DND-41 (cell line): ENCODE measurements at regions not wholly inside any gene's neighbourhood (a gene's known extent, or its start where the extent isn't known, plus 50 kb on each side); places are given as distances from the start of the nearest gene placed in this dataset.

Source experiments
- ATAC-seq: fragments of 200-7000 bp; cut with Tn5 transposase; 3 replicates; pipeline ENCODE4 v1.9.1; 2021; ENCODE audit warnings: low read depth; ENCODE audit not compliant: insufficient read depth
- DNase-seq: peaks from one replicate; pipeline ENCODE4 v3.0.0-alpha.2; 2020
- H2AFZ ChIP-seq: 2 replicates; pipeline ENCODE4 v1.6.0; 2012; ENCODE audit warnings: low read depth, low read length
- H3K27ac ChIP-seq: 2 replicates; pipeline ENCODE4 v1.5.1; 2012; ENCODE audit warnings: low read length, inconsistent platforms
- H3K27me3 ChIP-seq: fragments of 200-600 bp; sonication (generic); 2 replicates; pipeline ENCODE4 v1.6.0; 2012; ENCODE audit warnings: low read length, mild to moderate bottlenecking, inconsistent platforms; ENCODE audit not compliant: insufficient read depth, poor library complexity
- H3K36me3 ChIP-seq: 2 replicates; pipeline ENCODE4 v1.5.1; 2012; ENCODE audit warnings: low read length, inconsistent platforms; ENCODE audit not compliant: insufficient read depth
- H3K4me1 ChIP-seq: 2 replicates; pipeline ENCODE4 v1.5.1; 2012; ENCODE audit warnings: mild to moderate bottlenecking, low read length; ENCODE audit not compliant: insufficient read depth
- H3K4me2 ChIP-seq: 2 replicates; pipeline ENCODE4 v1.6.0; 2012; ENCODE audit warnings: mild to moderate bottlenecking, moderate library complexity, low read length, inconsistent platforms; ENCODE audit not compliant: insufficient read depth
- H3K4me3 ChIP-seq, 2 experiments: fragments of 200-600 bp in 1 of 2; shearing (Covaris generic) in 1 of 2; 2 replicates each; pipeline ENCODE4 v1.5.1; 2012 to 2016; ENCODE audit warnings: inconsistent platforms in 2 of 2, low read length in 2 of 2, mild to moderate bottlenecking in 2 of 2, low read depth in 1 of 2, moderate library complexity in 1 of 2
- H3K79me2 ChIP-seq: 2 replicates; pipeline ENCODE4 v1.6.0; 2012; ENCODE audit warnings: low read length, inconsistent platforms; ENCODE audit not compliant: insufficient read depth
- H3K9ac ChIP-seq: 2 replicates; pipeline ENCODE4 v1.6.0; 2012; ENCODE audit warnings: low read depth, mild to moderate bottlenecking, inconsistent platforms, low read length, moderate library complexity
- H3K9me3 ChIP-seq: 2 replicates; pipeline ENCODE4 v1.5.1; 2012; ENCODE audit warnings: low read length, moderate library complexity, mild to moderate bottlenecking, inconsistent platforms; ENCODE audit not compliant: insufficient read depth, severe bottlenecking
- H4K20me1 ChIP-seq: 2 replicates; pipeline ENCODE4 v1.6.0; 2012; ENCODE audit warnings: low read length; ENCODE audit not compliant: insufficient read depth
- EZH2 ChIP-seq: IDR thresholded peaks from 3 replicates; pipeline ENCODE4 v1.6.1; 2012; ENCODE audit warnings: borderline replicate concordance, low read depth, mild to moderate bottlenecking, moderate library complexity, low read length, inconsistent platforms; ENCODE audit not compliant: severe bottlenecking
- TF ChIP-seq, protein P1 (sequence below): IDR thresholded peaks from 2 replicates; pipeline ENCODE4 v1.5.1; 2012; ENCODE audit warnings: borderline replicate concordance, low read length, moderate library complexity, mild to moderate bottlenecking; ENCODE audit not compliant: poor library complexity, severe bottlenecking; ENCODE audit errors: extremely low read depth

- no peak for ATAC-seq
- no peaks in the 10 kb centered on the region for H3K27me3 ChIP-seq
Measured at GRCh38 chr13:22405891-22406290, 735.0 kb downstream of the FGF9 start.

GRCh38 chr13:22412452-22412851 is 741.6 kb downstream of the FGF9 start:
- H2AFZ ChIP-seq, result no peak overlapping the region
- H3K4me1 ChIP-seq, result no peaks in the 10 kb centered on the region
- H3K4me2 ChIP-seq, result no peak overlapping the region
- no peak for ATAC-seq
- H3K79me2 ChIP-seq, result no peaks in the 10 kb centered on the region
- H3K9me3 ChIP-seq, result peaks cover 14% of the 10 kb centered on the region
- DNase-seq, result no peak
- no peaks in the 10 kb centered on the region for H3K36me3 ChIP-seq
- H3K27me3 ChIP-seq, result no peaks in the 10 kb centered on the region
- no peaks in the 10 kb centered on the region for H4K20me1 ChIP-seq
- H3K27ac ChIP-seq, result no peak overlapping the region
- no peak for TF ChIP-seq EZH2
- TF ChIP-seq, protein P1, sequence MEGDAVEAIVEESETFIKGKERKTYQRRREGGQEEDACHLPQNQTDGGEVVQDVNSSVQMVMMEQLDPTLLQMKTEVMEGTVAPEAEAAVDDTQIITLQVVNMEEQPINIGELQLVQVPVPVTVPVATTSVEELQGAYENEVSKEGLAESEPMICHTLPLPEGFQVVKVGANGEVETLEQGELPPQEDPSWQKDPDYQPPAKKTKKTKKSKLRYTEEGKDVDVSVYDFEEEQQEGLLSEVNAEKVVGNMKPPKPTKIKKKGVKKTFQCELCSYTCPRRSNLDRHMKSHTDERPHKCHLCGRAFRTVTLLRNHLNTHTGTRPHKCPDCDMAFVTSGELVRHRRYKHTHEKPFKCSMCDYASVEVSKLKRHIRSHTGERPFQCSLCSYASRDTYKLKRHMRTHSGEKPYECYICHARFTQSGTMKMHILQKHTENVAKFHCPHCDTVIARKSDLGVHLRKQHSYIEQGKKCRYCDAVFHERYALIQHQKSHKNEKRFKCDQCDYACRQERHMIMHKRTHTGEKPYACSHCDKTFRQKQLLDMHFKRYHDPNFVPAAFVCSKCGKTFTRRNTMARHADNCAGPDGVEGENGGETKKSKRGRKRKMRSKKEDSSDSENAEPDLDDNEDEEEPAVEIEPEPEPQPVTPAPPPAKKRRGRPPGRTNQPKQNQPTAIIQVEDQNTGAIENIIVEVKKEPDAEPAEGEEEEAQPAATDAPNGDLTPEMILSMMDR, result no peak
- H3K9ac ChIP-seq, result no peak overlapping the region
- no peak overlapping the region for H3K4me3 ChIP-seq

More at GRCh38 chr13:22405891-22406290, 735.0 kb downstream of the FGF9 start:
- H3K9ac ChIP-seq, result no peak overlapping the region
- no peaks in the 10 kb centered on the region for H3K9me3 ChIP-seq
- TF ChIP-seq, protein P1, result no peak
- TF ChIP-seq EZH2, result no peak
- H3K27ac ChIP-seq, result no peak overlapping the region
- H3K4me2 ChIP-seq, result no peak overlapping the region
- H3K79me2 ChIP-seq, result no peaks in the 10 kb centered on the region
- no peak overlapping the region for H3K4me3 ChIP-seq
- no peaks in the 10 kb centered on the region for H3K4me1 ChIP-seq
- no peaks in the 10 kb centered on the region for H4K20me1 ChIP-seq
- H3K36me3 ChIP-seq, result no peaks in the 10 kb centered on the region
- H2AFZ ChIP-seq, result no peak overlapping the region
- DNase-seq, result no peak

DNA sequence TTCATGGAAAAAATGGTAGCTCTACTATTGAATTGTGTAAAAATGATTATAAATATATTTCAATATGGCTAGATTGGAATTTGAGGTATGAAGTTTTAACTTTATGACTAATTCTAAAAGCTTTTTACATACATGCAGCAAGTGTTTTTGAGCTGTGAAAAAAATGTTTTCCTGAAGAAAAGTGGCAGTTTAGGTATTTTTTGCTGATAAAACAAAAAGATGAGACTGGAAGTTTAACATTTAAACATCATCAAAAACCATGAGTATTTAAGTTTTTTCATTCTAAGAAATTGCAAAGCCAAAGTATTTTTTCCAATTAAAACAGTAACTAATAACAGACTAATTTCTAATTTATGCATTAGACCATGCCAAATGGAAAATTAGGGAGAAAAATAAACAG is 751.1 kb downstream of the FGF9 start:
- Histone ChIP-seq H3K9ac (no peak overlapping the region), H3K27ac (no peak overlapping the region), H3K4me2 (no peak overlapping the region), H3K79me2 (no peaks in the 10 kb centered on the region), H3K27me3 (no peaks in the 10 kb centered on the region), H3K4me3 (no peak overlapping the region), H4K20me1 (no peaks in the 10 kb centered on the region), H3K9me3 (no peaks in the 10 kb centered on the region), H2AFZ (no peak overlapping the region), H3K4me1 (no peaks in the 10 kb centered on the region), H3K36me3 (no peaks in the 10 kb centered on the region)
- DNase-seq, result no peak
- no peak for TF ChIP-seq EZH2
- TF ChIP-seq, protein P1, result no peak
- no peak for ATAC-seq

GRCh38 chr13:22422712-22423111 is 751.8 kb downstream of the FGF9 start:
- DNase-seq (no peak), ATAC-seq (no peak)
- Histone ChIP-seq H3K27ac (no peak overlapping the region), H3K4me3 (no peak overlapping the region), H3K79me2 (no peaks in the 10 kb centered on the region), H2AFZ (no peak overlapping the region), H3K27me3 (no peaks in the 10 kb centered on the region), H3K4me1 (no peaks in the 10 kb centered on the region), H3K9ac (no peak overlapping the region), H3K9me3 (no peaks in the 10 kb centered on the region), H4K20me1 (no peaks in the 10 kb centered on the region), H3K4me2 (no peak overlapping the region), H3K36me3 (no peaks in the 10 kb centered on the region)
- TF ChIP-seq, protein P1, result no peak
- no peak for TF ChIP-seq EZH2
